ENCODE measurements at regions not wholly inside any gene's neighbourhood (a gene's known extent, or its start where the extent isn't known, plus 50 kb on each side); places are given as distances from the start of the nearest gene placed in this dataset.
"Not testable (repeated sequence)": the region's sequence is repeated elsewhere in the genome, so short reads cannot be mapped to it uniquely, and the experiment has no call there.

DNA sequence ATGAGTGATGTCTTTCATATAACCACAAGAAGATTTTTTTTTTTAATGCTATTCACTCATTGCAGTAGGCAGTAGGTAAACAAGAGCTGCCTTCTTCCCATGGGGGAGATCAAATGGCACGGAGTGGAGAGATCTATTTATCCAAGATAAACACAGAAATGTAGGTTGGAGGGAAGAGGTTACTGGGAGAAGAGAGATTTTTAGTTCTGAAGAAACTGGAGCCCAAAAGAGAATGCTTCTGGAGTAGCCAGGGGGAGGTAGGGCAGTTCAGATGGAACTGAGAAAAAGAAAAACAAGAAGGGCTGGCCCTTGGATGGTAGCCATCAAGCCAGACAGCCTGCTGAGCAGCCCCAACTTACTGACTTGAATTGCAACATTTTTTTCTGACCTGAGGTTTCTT, 270.1 kb upstream of the TPK1 start:
- ATAC-seq (ENCODE audit: insufficient number of reproducible peaks, low FRiP score, low read depth): no peak
- no peaks in the 10 kb centered on the region for H3K4me1 ChIP-seq (ENCODE audit: control insufficient read depth in 1 of 2, low read depth in 2 of 2)
- H3K4me3 ChIP-seq: no peak overlapping the region
- H3K9me3 ChIP-seq: no peaks in the 10 kb centered on the region
- TF ChIP-seq, protein P1, sequence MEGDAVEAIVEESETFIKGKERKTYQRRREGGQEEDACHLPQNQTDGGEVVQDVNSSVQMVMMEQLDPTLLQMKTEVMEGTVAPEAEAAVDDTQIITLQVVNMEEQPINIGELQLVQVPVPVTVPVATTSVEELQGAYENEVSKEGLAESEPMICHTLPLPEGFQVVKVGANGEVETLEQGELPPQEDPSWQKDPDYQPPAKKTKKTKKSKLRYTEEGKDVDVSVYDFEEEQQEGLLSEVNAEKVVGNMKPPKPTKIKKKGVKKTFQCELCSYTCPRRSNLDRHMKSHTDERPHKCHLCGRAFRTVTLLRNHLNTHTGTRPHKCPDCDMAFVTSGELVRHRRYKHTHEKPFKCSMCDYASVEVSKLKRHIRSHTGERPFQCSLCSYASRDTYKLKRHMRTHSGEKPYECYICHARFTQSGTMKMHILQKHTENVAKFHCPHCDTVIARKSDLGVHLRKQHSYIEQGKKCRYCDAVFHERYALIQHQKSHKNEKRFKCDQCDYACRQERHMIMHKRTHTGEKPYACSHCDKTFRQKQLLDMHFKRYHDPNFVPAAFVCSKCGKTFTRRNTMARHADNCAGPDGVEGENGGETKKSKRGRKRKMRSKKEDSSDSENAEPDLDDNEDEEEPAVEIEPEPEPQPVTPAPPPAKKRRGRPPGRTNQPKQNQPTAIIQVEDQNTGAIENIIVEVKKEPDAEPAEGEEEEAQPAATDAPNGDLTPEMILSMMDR (IDR thresholded peaks at IDR 0.05): no peak
- no peak overlapping the region for H3K27ac ChIP-seq
- DNase-seq (ENCODE audit: low spot score): no peak
- H3K36me3 ChIP-seq: no peaks in the 10 kb centered on the region
- H3K27me3 ChIP-seq (replicated peaks; ENCODE audit: insufficient read depth): no peaks in the 10 kb centered on the region

DNA sequence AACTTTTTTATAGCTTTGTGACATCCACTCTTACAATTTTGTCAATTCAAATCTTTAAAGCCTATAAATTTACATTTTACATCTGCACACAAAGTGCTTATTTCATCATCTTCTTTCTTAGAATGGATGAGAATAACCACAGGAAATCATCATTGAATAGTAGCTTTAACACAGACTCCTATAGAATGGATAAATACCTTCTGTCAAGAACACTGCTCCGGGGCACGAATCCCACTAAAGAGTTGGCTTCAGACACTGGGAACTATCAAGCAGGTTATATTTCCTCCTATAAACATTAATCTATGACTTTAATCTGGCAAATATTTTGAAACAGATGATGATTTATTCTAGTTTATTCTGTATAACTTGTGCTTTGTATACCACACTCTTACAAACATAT, 269.7 kb upstream of the TPK1 start:
- Histone ChIP-seq H3K9me3 (no peaks in the 10 kb centered on the region), H3K36me3 (no peaks in the 10 kb centered on the region), H3K4me1 (ENCODE audit: control insufficient read depth in 1 of 2, low read depth in 2 of 2) (no peaks in the 10 kb centered on the region), H3K4me3 (no peak overlapping the region), H3K27me3 (replicated peaks; ENCODE audit: insufficient read depth) (no peaks in the 10 kb centered on the region), H3K27ac (no peak overlapping the region)
- TF ChIP-seq, protein P1 (IDR thresholded peaks at IDR 0.05): no peak
- DNase-seq (ENCODE audit: low spot score) (no peak), ATAC-seq (ENCODE audit: insufficient number of reproducible peaks, low FRiP score, low read depth) (no peak)

DNA sequence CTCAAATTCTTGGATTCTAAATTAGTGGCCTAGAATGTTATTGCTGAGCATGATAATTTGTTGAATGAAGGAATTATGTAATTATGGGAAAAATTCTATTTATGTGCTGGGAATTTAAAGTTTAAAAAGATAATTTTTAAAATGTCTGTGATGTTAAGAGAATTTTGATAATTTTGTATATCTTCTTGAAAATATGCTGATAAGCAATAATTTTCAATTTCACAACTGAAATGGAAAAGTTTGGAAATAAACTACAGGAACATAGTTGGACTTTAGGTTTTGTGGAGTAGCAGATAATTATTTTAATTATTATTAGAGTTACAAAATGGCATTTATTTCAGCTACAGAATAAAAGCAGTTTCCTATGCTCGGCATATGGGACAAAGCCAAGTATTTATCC, 268.5 kb upstream of the TPK1 start:
- Histone ChIP-seq H3K4me3 (no peak overlapping the region), H3K9me3 (no peaks in the 10 kb centered on the region), H3K36me3 (no peaks in the 10 kb centered on the region), H3K4me1 (ENCODE audit: control insufficient read depth in 1 of 2, low read depth in 2 of 2) (no peaks in the 10 kb centered on the region), H3K27ac (no peak overlapping the region), H3K27me3 (replicated peaks; ENCODE audit: insufficient read depth) (no peaks in the 10 kb centered on the region)
- TF ChIP-seq, protein P1 (IDR thresholded peaks at IDR 0.05): no peak
- ATAC-seq (ENCODE audit: insufficient number of reproducible peaks, low FRiP score, low read depth) (no peak), DNase-seq (ENCODE audit: low spot score) (no peak)

DNA sequence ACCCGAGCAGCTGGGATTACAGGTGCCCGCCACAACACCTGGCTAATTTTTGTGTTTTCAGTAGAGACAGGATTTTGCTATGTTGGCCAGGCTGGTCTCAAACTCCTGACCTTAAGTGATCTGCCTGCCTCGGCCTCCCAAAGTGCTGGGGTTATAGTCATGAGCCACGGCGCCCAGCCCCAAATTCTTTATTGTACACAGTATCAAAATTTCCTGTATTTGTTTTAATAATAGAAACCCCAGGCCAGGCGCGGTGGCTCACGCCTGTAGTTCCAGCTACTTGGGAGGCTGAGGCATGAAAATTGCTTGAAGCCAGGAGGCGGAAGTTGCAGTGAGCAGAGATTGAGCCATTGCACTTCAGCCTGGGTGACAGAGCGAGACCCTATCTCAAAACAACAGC, 266.3 kb upstream of the TPK1 start:
- not testable (repeated sequence) for H3K4me3 ChIP-seq; H3K36me3 ChIP-seq; H3K9me3 ChIP-seq; H3K4me1 ChIP-seq (ENCODE audit: control insufficient read depth in 1 of 2, low read depth in 2 of 2); H3K27ac ChIP-seq; ATAC-seq (ENCODE audit: insufficient number of reproducible peaks, low FRiP score, low read depth); DNase-seq (ENCODE audit: low spot score); H3K27me3 ChIP-seq (replicated peaks; ENCODE audit: insufficient read depth)

DNA sequence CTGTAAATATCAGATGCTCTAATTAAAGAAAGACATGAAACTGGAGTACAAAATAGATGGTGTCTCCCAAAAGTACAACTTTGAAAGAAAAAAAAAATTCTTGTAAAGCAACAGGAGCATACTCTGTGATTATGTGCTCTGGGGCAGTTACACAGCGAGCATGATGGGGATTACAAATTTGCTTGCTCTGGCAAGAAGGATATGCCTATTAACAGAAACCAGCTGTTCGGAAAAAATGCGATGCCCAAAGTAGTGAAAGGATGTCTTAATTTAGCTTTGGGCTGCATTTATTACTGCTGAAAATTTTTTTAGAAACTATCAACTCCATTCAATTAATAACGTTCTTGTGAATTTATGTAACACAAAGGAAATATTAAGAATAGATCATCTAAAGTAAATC, 256.9 kb upstream of the TPK1 start:
- TF ChIP-seq, protein P1 (IDR thresholded peaks at IDR 0.05): no peak
- no peak overlapping the region for H3K4me3 ChIP-seq
- no peak overlapping the region for H3K27ac ChIP-seq
- no peaks in the 10 kb centered on the region for H3K27me3 ChIP-seq (replicated peaks; ENCODE audit: insufficient read depth)
- DNase-seq (ENCODE audit: low spot score): no peak
- no peaks in the 10 kb centered on the region for H3K9me3 ChIP-seq
- peaks cover 5 to 8% of the 10 kb centered on the region in 2 donors for H3K4me1 ChIP-seq (ENCODE audit: control insufficient read depth in 1 of 2, low read depth in 2 of 2)
- H3K36me3 ChIP-seq: no peaks in the 10 kb centered on the region
- ATAC-seq (ENCODE audit: insufficient number of reproducible peaks, low FRiP score, low read depth): no peak

DNA sequence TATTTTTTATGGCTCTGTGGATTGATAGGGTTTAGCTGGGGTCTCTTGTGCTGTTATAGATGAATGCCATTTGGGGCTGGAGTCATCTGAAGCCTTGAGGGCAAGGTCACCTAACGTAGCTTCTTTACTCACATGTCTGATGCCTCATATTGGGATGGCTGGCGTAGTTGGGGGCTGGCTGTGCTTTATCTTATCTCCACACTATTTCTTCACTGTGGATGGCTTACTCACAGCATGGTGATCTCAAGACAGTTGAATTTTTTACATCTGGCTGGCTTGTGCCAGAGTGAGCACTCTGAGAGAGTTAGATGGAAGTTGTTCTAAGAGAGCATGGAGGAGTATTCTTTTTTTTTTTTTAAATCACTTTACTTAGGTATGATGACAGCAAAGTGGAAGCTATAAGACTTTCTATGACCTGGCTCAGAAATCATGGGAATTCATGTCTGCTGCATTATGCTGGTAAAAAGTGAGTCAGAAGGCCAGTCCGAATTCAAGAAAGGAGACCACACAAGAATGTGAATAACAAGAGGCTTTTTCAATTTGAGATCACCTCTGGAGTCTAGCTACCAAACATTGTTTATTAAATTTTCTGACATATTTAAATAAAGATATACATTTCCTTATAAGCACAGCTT, 252.4 kb upstream of the TPK1 start:
- no peaks in the 10 kb centered on the region for H3K36me3 ChIP-seq

More for the DNA sequence above, 252.4 kb upstream of the TPK1 start:
- TF ChIP-seq, protein P1 (IDR thresholded peaks at IDR 0.05): no peak
- no peaks in the 10 kb centered on the region for H3K27me3 ChIP-seq (replicated peaks; ENCODE audit: insufficient read depth)
- no peaks in the 10 kb centered on the region for H3K9me3 ChIP-seq
- ATAC-seq (ENCODE audit: insufficient number of reproducible peaks, low FRiP score, low read depth) (no peak), DNase-seq (ENCODE audit: low spot score) (no peak)
- H3K27ac ChIP-seq: no peak overlapping the region
- H3K4me3 ChIP-seq: no peak overlapping the region
- peaks cover 3 to 6% of the 10 kb centered on the region in 2 donors for H3K4me1 ChIP-seq (ENCODE audit: control insufficient read depth in 1 of 2, low read depth in 2 of 2)

Measured in thoracic aorta (tissue), 2 donors.